AG04449 (cell line): ENCODE measurements at regions not wholly inside any gene's neighbourhood (a gene's known extent, or its start where the extent isn't known, plus 50 kb on each side); places are given as distances from the start of the nearest gene placed in this dataset.

Source experiments
- CTCF ChIA-PET: fragments of 350-600 bp; formaldehyde crosslinking; extraction: SDS; loops from one replicate; lab custom pipeline; 2021; ENCODE audit warnings: antibody characterized with exemption; lab: Yijun Ruan, JAX
- POLR2A ChIA-PET: fragments of 400-600, 350-600 bp; formaldehyde crosslinking; extraction: SDS; loops from one replicate; lab custom pipeline; 2020; ENCODE audit warnings: antibody characterized with exemption, inconsistent platforms; lab: Yijun Ruan, JAX
- DNase-seq: peaks from one replicate; pipeline ENCODE4 v3.0.0-alpha.2; 2010; ENCODE audit warnings: low read depth, low spot score
- H3K4me3 ChIP-seq: 2 replicates; pipeline ENCODE4 v1.5.1; 2011; ENCODE audit warnings: low read depth, mild to moderate bottlenecking, control low read depth, low read length
- TF ChIP-seq, protein P1 (sequence below): IDR thresholded peaks from one replicate; pipeline ENCODE4 v1.5.1; 2011; ENCODE audit warnings: mild to moderate bottlenecking, moderate library complexity, low read length, control low read depth, inconsistent platforms; ENCODE audit not compliant: insufficient read depth; ENCODE audit errors: missing control alignments

DNA sequence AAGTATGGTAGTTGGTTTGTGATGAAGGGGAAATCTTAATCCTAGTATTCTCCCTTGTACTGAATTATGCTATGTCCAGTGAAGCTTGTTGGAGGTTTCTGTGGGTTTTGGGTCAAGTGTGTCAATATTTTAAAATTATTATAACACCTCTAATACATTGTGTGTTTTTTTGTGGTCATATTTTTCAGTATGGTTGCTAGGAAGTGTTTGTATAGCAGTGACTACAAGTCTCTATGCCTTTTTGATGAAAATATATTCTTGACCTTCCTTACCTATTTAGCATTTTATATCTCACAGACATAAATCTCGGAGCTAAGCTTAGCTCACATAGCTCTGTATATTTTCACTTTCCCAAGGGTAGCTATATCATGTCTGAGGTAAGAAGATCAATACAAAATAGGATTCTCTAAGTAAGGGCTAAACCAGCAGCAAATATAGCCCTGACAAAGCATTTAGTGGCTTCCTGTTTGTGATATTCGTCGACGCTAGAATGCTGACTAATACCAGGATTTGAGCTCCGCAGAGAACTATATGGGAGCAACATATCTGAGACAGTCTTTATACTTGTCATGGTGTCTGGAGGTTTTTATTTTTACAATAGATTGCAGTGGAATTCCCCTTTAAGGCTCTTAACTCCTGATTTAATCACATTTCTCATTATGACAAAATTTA lies 82.3 kb downstream of the MACIR start:
- no peak for DNase-seq
- TF ChIP-seq, protein P1, sequence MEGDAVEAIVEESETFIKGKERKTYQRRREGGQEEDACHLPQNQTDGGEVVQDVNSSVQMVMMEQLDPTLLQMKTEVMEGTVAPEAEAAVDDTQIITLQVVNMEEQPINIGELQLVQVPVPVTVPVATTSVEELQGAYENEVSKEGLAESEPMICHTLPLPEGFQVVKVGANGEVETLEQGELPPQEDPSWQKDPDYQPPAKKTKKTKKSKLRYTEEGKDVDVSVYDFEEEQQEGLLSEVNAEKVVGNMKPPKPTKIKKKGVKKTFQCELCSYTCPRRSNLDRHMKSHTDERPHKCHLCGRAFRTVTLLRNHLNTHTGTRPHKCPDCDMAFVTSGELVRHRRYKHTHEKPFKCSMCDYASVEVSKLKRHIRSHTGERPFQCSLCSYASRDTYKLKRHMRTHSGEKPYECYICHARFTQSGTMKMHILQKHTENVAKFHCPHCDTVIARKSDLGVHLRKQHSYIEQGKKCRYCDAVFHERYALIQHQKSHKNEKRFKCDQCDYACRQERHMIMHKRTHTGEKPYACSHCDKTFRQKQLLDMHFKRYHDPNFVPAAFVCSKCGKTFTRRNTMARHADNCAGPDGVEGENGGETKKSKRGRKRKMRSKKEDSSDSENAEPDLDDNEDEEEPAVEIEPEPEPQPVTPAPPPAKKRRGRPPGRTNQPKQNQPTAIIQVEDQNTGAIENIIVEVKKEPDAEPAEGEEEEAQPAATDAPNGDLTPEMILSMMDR: no peak
- H3K4me3 ChIP-seq: no peak overlapping the region
- ChIA-PET CTCF (no interaction called here), POLR2A (no interaction called here)

DNA sequence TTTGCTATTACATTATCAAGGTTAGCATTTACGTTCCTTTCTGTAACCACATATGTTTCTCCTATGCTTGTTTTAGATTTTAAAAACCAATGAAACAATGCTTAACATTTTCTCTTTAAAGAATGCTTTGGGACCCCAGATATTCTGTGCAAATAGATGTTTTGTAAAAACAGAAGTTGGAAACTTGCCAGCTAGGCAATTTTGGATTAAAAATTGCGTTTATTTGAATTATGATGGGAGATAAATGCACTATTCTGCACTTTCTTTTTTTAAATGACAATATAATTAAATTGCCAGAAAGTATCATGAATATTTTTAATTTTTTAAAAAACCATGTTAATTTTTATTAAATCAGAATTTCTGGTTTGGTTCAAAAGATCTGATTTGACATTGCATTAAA lies 81.6 kb downstream of the MACIR start:
- no peak overlapping the region for H3K4me3 ChIP-seq
- CTCF ChIA-PET: no interaction called here
- DNase-seq: no peak
- TF ChIP-seq, protein P1: no peak
- POLR2A ChIA-PET: no interaction called here

DNA sequence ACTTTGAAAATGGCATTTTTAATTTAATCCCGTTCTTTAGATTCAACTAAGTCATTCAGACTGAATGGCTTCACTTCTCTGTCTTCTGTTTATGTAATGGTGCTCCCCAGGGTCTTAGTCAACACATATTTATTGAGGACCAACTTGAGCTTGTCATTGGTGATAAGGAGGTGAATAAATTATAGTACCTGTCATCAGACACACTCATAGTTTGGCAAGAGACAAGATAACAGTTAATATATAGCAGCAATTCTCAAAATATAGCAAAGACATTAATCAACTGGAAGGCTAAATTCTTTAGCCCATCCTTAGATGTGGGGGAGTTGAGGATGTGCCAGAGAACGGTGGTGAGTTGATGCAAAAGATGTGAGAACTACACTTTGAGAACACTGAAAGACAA lies 78.4 kb downstream of the MACIR start:
- TF ChIP-seq, protein P1: no peak
- no peak overlapping the region for H3K4me3 ChIP-seq
- ChIA-PET POLR2A (no interaction called here), CTCF (no interaction called here)
- no peak for DNase-seq

GRCh38 chr5:103333376-103333775 lies 74.8 kb downstream of the MACIR start:
- no peak overlapping the region for H3K4me3 ChIP-seq
- ChIA-PET POLR2A (no interaction called here), CTCF (interaction anchor here (1.0 kb wide), 1 partner anchor 142 kb away, joined by 4 read pairs; no protein-coding TSS in a partner anchor)
- TF ChIP-seq, protein P1: no peak
- DNase-seq: no peak

DNA sequence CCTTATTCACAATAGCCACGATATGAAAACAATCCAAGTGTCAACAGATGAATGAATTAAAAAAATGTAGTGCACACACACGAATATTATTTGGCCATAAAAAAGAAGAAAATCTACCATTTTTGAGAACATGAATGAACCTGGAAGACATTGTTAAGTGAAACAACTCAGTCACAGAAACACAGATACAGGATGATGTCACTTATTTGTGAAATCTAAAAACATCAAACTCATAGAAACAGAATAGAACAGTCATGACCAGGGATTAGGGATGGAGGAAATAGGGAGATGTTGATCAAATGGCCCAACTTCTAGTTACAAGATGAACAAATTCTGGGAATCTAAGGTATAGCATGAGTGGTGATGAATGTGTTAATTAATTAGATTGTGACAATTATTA lies 72.3 kb downstream of the MACIR start:
- H3K4me3 ChIP-seq: no peak overlapping the region
- TF ChIP-seq, protein P1: no peak
- no peak for DNase-seq
- CTCF ChIA-PET: no interaction called here
- POLR2A ChIA-PET: no interaction called here
